Mucosa of rectum (tissue), 2 donors: ENCODE measurements at regions not wholly inside any gene's neighbourhood (a gene's known extent, or its start where the extent isn't known, plus 50 kb on each side); places are given as distances from the start of the nearest gene placed in this dataset.

ENCODE experiments used
- H3K27ac ChIP-seq, 2 donors: one replicate each; pipeline ENCODE4 v1.7.0; 2013; ENCODE audit warnings: inconsistent platforms in 2 of 2, low read depth in 2 of 2, low read length in 2 of 2
- H3K27me3 ChIP-seq, 2 donors: one replicate each; pipeline ENCODE4 v1.7.0; 2013; ENCODE audit warnings: low read length in 2 of 2; ENCODE audit not compliant: control insufficient read depth in 2 of 2, insufficient read depth in 2 of 2
- H3K36me3 ChIP-seq, 2 donors: one replicate each; pipeline ENCODE4 v1.7.0; 2013; ENCODE audit warnings: low read length in 2 of 2; ENCODE audit not compliant: control insufficient read depth in 2 of 2, insufficient read depth in 2 of 2
- H3K4me1 ChIP-seq, 2 donors: one replicate each; pipeline ENCODE4 v1.7.0; 2013; ENCODE audit warnings: low read length in 2 of 2, mild to moderate bottlenecking in 1 of 2; ENCODE audit not compliant: control insufficient read depth in 2 of 2, insufficient read depth in 2 of 2
- H3K4me3 ChIP-seq, 2 donors: one replicate each; pipeline ENCODE4 v1.7.0; 2013; ENCODE audit warnings: low read length in 2 of 2
- H3K9ac ChIP-seq, 2 donors: one replicate each; pipeline ENCODE4 v1.7.0; 2013; ENCODE audit warnings: low read length in 2 of 2, low read depth in 1 of 2, mild to moderate bottlenecking in 1 of 2
- H3K9me3 ChIP-seq, 2 donors: one replicate each; pipeline ENCODE4 v1.7.0; 2013; ENCODE audit warnings: low read length in 2 of 2; ENCODE audit not compliant: control insufficient read depth in 2 of 2
- donor health status: healthy.
- donor health status: Normal muscosa, but diverticular disease.

GRCh38 chr3:135688003-135688402 is 277.5 kb upstream of the PPP2R3A start:
- no peaks in the 10 kb centered on the region for H3K9me3 ChIP-seq
- H3K4me1 ChIP-seq: no peaks in the 10 kb centered on the region
- no peak overlapping the region for H3K27ac ChIP-seq
- H3K9ac ChIP-seq: no peak overlapping the region
- H3K36me3 ChIP-seq: no peaks in the 10 kb centered on the region
- H3K27me3 ChIP-seq: no peaks in the 10 kb centered on the region
- no peak overlapping the region for H3K4me3 ChIP-seq

GRCh38 chr3:135690664-135691063 is 274.9 kb upstream of the PPP2R3A start:
- Histone ChIP-seq H3K9ac (no peak overlapping the region), H3K27ac (no peak overlapping the region), H3K4me1 (no peaks in the 10 kb centered on the region), H3K27me3 (no peaks in the 10 kb centered on the region), H3K9me3 (no peaks in the 10 kb centered on the region), H3K4me3 (no peak overlapping the region), H3K36me3 (no peaks in the 10 kb centered on the region)

- Histone ChIP-seq H3K9me3 (no peaks in the 10 kb centered on the region), H3K4me3 (no peak overlapping the region), H3K27me3 (no peaks in the 10 kb centered on the region), H3K27ac (no peak overlapping the region), H3K36me3 (no peaks in the 10 kb centered on the region), H3K4me1 (no peaks in the 10 kb centered on the region), H3K9ac (no peak overlapping the region)
Measured at GRCh38 chr3:135691240-135691639, 274.3 kb upstream of the PPP2R3A start.

GRCh38 chr3:135694142-135694541 is 271.4 kb upstream of the PPP2R3A start:
- Histone ChIP-seq H3K9ac (no peak overlapping the region), H3K9me3 (no peaks in the 10 kb centered on the region)

GRCh38 chr3:135699741-135700140 is 265.8 kb upstream of the PPP2R3A start:
- no peaks in the 10 kb centered on the region for H3K36me3 ChIP-seq
- no peaks in the 10 kb centered on the region for H3K4me1 ChIP-seq
- no peak overlapping the region for H3K27ac ChIP-seq
- H3K27me3 ChIP-seq: no peaks in the 10 kb centered on the region
- no peaks in the 10 kb centered on the region for H3K9me3 ChIP-seq
- H3K9ac ChIP-seq: no peak overlapping the region
- H3K4me3 ChIP-seq: no peak overlapping the region

More at GRCh38 chr3:135694142-135694541, 271.4 kb upstream of the PPP2R3A start:
- Histone ChIP-seq H3K27ac (no peak overlapping the region), H3K4me3 (no peak overlapping the region), H3K4me1 (no peaks in the 10 kb centered on the region), H3K36me3 (no peaks in the 10 kb centered on the region), H3K27me3 (no peaks in the 10 kb centered on the region)

GRCh38 chr3:135706758-135707375 is 258.7 kb upstream of the PPP2R3A start:
- Histone ChIP-seq H3K9ac (no peak overlapping the region), H3K36me3 (no peaks in the 10 kb centered on the region), H3K9me3 (no peaks in the 10 kb centered on the region), H3K27me3 (no peaks in the 10 kb centered on the region), H3K4me1 (no peaks in the 10 kb centered on the region), H3K27ac (no peak overlapping the region), H3K4me3 (no peak overlapping the region)

GRCh38 chr3:135719449-135719848 is 246.1 kb upstream of the PPP2R3A start:
- H3K4me1 ChIP-seq: no peaks in the 10 kb centered on the region
- no peaks in the 10 kb centered on the region for H3K36me3 ChIP-seq
- H3K9ac ChIP-seq: no peak overlapping the region

GRCh38 chr3:135728007-135728721 is 237.4 kb upstream of the PPP2R3A start:
- Histone ChIP-seq H3K4me1 (no peaks in the 10 kb centered on the region), H3K27ac (no peak overlapping the region), H3K4me3 (no peak overlapping the region), H3K36me3 (no peaks in the 10 kb centered on the region), H3K9ac (no peak overlapping the region), H3K27me3 (no peaks in the 10 kb centered on the region), H3K9me3 (no peaks in the 10 kb centered on the region)

More at GRCh38 chr3:135719449-135719848, 246.1 kb upstream of the PPP2R3A start:
- Histone ChIP-seq H3K9me3 (no peaks in the 10 kb centered on the region), H3K27ac (no peak overlapping the region), H3K4me3 (no peak overlapping the region), H3K27me3 (no peaks in the 10 kb centered on the region)

- Histone ChIP-seq H3K9me3 (peaks cover 2 to 3% of the 10 kb centered on the region in 2 donors), H3K27ac (no peak overlapping the region), H3K36me3 (no peaks in the 10 kb centered on the region), H3K27me3 (no peaks in the 10 kb centered on the region), H3K9ac (no peak overlapping the region), H3K4me3 (no peak overlapping the region), H3K4me1 (no peaks in the 10 kb centered on the region)
Measured at GRCh38 chr3:135731546-135731945, 234.0 kb upstream of the PPP2R3A start.

GRCh38 chr3:135736740-135737139 is 228.8 kb upstream of the PPP2R3A start:
- Histone ChIP-seq H3K9ac (no peak overlapping the region), H3K9me3 (peaks cover 2 to 3% of the 10 kb centered on the region in 2 donors), H3K4me1 (no peaks in the 10 kb centered on the region), H3K27ac (no peak overlapping the region), H3K4me3 (no peak overlapping the region), H3K27me3 (no peaks in the 10 kb centered on the region), H3K36me3 (no peaks in the 10 kb centered on the region)
